Stomach (tissue), 8 donors: ENCODE measurements at regions not wholly inside any gene's neighbourhood (a gene's known extent, or its start where the extent isn't known, plus 50 kb on each side); places are given as distances from the start of the nearest gene placed in this dataset.

Experiments used
- DNase-seq, 2 donors: peaks; one replicate each; pipeline versions ENCODE4 v3.0.0 to v3.0.0-alpha.2; 2013 to 2019
- H3K27ac ChIP-seq, 5 donors: fragments of 200-600 bp in 4 of 5; sonication (generic) in 4 of 5; one replicate each; pipeline ENCODE4 v1.5.1; 2013 to 2019; ENCODE audit warnings: mild to moderate bottlenecking in 1 of 5, moderate library complexity in 1 of 5
- H3K27me3 ChIP-seq, 3 donors: fragments of 200-600 bp; sonication (generic); one replicate each; pipeline ENCODE4 v1.5.1; 2017 to 2019; ENCODE audit warnings: mixed run types in 1 of 3
- H3K36me3 ChIP-seq, 4 donors: fragments of 200-600 bp; sonication (generic); 1 replicate in 3 of 4; 2 replicates in 1 of 4; pipeline ENCODE4 v1.5.1; 2016 to 2019
- H3K4me1 ChIP-seq, 4 donors: fragments of 200-600 bp; sonication (generic); one replicate each; pipeline ENCODE4 v1.5.1; 2016 to 2019
- H3K4me3 ChIP-seq, 4 donors: fragments of 200-600 bp; sonication (generic) in 3 of 4; one replicate each; pipeline ENCODE4 v1.5.1; 2016 to 2019; ENCODE audit warnings: mild to moderate bottlenecking in 1 of 4
- H3K9me3 ChIP-seq, 4 donors: fragments of 200-600 bp; sonication (generic); one replicate each; pipeline ENCODE4 v1.5.1; 2016 to 2019
- EP300 ChIP-seq: sonication (generic); formaldehyde crosslinking; IDR thresholded peaks from one replicate; pipeline ENCODE4 v1.6.1; 2017; ENCODE audit warnings: antibody characterized with exemption
- POLR2A ChIP-seq, 4 donors: fragments of 450-650 bp; IDR thresholded peaks; one replicate each; pipeline ENCODE4 v1.6.1; 2016; ENCODE audit warnings: antibody characterized with exemption in 4 of 4, control low read depth in 2 of 4, mild to moderate bottlenecking in 1 of 4, moderate library complexity in 1 of 4
- POLR2AphosphoS5 ChIP-seq, 3 donors: sonication (generic); formaldehyde crosslinking; IDR thresholded peaks; one replicate each; pipeline ENCODE4 v1.6.1; 2016; ENCODE audit warnings: antibody characterized with exemption in 3 of 3
- WGBS, 5 donors: extraction: QIAGEN DNeasy Blood & Tissue Kit in 3 of 5; methylation state at CpG; one replicate each; pipeline versions ENCODE4 v1.1.5 to v1.1.7; 2013 to 2018; 5-methylcytosine and 5-hydroxymethylcytosine counted together
- intact Hi-C: fragments of 100-400 bp; cut with DNase I; formaldehyde crosslinking; loops from one replicate; pipeline ENCODE4 v1.15.1; 2023; ENCODE audit warnings: low total_unique reads
- TF ChIP-seq, protein P1 (sequence below), 7 experiments: fragments of 450-650 bp in 4 of 7; fragments of 200-600 bp in 3 of 7; sonication (generic) in 3 of 7; IDR thresholded peaks; one replicate each; pipeline ENCODE4 v1.5.1; 2016 to 2019; ENCODE audit warnings: antibody characterized with exemption in 7 of 7, control low read depth in 2 of 7, mild to moderate bottlenecking in 1 of 7
- donor health status: healthy with polysubstance abuse.
- donor health status: Bipolar disorder and iron deficiency.
- donor health status: healthy.

GRCh38 chr9:14424289-14424688 is 110.3 kb upstream of the NFIB start:
- H3K27ac ChIP-seq: no peak overlapping the region
- no peak for DNase-seq
- 57 to 76% (median 63%) methylated on average over 7 of the region's 7 CpGs for WGBS, 5 donors
- H3K4me1 ChIP-seq: peaks cover 0 to 10% (median 7%) of the 10 kb centered on the region in 4 donors
- H3K9me3 ChIP-seq: no peaks in the 10 kb centered on the region
- no peak for TF ChIP-seq POLR2AphosphoS5 (IDR thresholded peaks at IDR 0.05)
- no peak for TF ChIP-seq EP300
- TF ChIP-seq, protein P1, sequence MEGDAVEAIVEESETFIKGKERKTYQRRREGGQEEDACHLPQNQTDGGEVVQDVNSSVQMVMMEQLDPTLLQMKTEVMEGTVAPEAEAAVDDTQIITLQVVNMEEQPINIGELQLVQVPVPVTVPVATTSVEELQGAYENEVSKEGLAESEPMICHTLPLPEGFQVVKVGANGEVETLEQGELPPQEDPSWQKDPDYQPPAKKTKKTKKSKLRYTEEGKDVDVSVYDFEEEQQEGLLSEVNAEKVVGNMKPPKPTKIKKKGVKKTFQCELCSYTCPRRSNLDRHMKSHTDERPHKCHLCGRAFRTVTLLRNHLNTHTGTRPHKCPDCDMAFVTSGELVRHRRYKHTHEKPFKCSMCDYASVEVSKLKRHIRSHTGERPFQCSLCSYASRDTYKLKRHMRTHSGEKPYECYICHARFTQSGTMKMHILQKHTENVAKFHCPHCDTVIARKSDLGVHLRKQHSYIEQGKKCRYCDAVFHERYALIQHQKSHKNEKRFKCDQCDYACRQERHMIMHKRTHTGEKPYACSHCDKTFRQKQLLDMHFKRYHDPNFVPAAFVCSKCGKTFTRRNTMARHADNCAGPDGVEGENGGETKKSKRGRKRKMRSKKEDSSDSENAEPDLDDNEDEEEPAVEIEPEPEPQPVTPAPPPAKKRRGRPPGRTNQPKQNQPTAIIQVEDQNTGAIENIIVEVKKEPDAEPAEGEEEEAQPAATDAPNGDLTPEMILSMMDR (IDR thresholded peaks at IDR 0.05): no peak
- TF ChIP-seq POLR2A (IDR thresholded peaks at IDR 0.05): no peak
- no peak overlapping the region for H3K4me3 ChIP-seq
- no peaks in the 10 kb centered on the region for H3K36me3 ChIP-seq
- H3K27me3 ChIP-seq: no peaks in the 10 kb centered on the region
- intact Hi-C loops: no loop called here

DNA sequence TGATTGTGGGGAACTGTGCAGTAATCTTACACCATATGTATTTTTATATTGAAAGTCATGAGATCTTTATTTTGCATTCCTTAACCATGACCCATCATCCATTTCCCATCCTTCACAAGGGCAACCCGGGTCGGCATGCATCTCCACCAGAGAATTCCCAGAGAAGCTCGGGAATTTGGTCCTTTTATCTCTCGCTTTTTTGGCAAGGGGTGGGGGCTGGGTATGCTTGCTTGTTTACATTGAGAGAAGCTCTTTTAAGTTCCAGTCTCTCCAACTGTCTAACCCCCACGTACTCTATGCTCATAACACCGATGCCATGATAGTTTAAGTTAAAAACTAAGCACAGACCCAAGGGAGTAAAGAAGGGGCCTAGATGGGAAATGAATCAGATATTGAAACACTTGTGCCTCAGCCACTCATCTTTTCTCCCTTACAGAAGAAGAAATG is 109.9 kb upstream of the NFIB start:
- H3K9me3 ChIP-seq: no peaks in the 10 kb centered on the region
- H3K27ac ChIP-seq: no peak overlapping the region
- peak in 1 of 2 donors; percentile 34 for DNase-seq
- H3K4me1 ChIP-seq: peaks cover 0 to 7% (median 6%) of the 10 kb centered on the region in 4 donors
- WGBS, 5 donors: 53 to 59% (median 55%) methylated on average over 6 of the region's 6 CpGs
- no peaks in the 10 kb centered on the region for H3K27me3 ChIP-seq
- no peaks in the 10 kb centered on the region for H3K36me3 ChIP-seq
- intact Hi-C loops: no loop called here
- TF ChIP-seq POLR2AphosphoS5 (IDR thresholded peaks at IDR 0.05): no peak
- TF ChIP-seq, protein P1 (IDR thresholded peaks at IDR 0.05): no peak
- H3K4me3 ChIP-seq: no peak overlapping the region

- Histone ChIP-seq H3K27me3 (no peaks in the 10 kb centered on the region), H3K36me3 (no peaks in the 10 kb centered on the region), H3K27ac (no peak overlapping the region), H3K9me3 (no peaks in the 10 kb centered on the region), H3K4me3 (no peak overlapping the region), H3K4me1 (no peaks in the 10 kb centered on the region)
- intact Hi-C loops: no loop called here
- TF ChIP-seq POLR2A (IDR thresholded peaks at IDR 0.05): no peak
- TF ChIP-seq EP300: no peak
- TF ChIP-seq, protein P1 (IDR thresholded peaks at IDR 0.05): no peak
- TF ChIP-seq POLR2AphosphoS5 (IDR thresholded peaks at IDR 0.05): no peak
- DNase-seq: no peak
- WGBS, 5 donors: 68 to 84% (median 80%) methylated on average over 1 of the region's 1 CpG
These were observed 107.3 kb upstream of the NFIB start for GRCh38 chr9:14421291-14421690.

DNA sequence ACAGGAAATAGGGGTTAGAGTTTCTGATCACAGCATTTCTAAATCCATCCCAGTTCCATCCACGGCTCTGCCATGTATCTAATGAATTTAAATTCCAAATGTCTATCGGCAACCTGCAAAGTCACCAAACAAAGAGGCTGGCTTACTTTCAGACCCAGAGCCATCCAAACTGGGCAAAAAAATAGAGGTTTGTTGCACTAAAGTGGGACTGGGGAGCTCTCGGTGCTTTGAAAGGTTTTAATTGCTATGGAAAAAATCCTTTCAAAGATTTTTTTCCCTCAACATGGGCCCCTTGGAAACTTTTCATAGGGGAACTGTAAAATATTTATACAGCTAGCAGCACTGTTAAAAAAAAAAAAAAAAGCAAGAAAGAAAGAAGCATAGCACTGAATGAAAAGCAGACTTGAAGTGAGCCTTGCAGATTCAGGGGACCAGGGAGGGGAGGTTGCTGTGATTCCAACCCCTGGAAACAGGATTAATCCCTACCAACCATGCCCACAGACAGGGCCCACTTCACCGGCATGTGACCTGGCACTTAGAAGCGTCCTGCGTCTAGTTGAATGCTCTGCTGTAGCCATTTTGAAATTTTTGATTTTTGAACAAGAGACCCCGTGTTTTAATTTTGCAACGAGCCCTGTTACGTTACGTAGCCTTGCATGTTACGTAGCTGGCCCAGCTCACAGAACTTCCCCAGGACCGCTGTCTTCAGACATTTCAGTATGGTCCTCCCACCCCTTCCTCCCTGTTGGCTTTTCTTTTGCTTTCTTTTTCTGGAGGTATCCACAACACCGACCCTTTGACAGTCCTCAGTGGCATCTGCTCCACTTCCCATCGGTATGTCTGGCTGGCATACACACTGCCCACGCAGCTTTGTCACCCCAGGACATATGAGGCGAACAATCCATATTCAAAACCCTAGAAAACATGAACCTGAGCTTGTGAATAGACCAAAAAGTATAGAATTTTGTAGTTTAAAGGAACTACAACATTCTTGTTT is 105.3 kb upstream of the NFIB start:
- Histone ChIP-seq H3K4me1 (no peaks in the 10 kb centered on the region), H3K9me3 (peaks cover 0 to 3% (median 0%) of the 10 kb centered on the region in 4 donors), H3K4me3 (peak overlapping the region in 1 of 4 donors; percentile 5), H3K27ac (no peak overlapping the region), H3K36me3 (no peaks in the 10 kb centered on the region), H3K27me3 (no peaks in the 10 kb centered on the region)
- TF ChIP-seq POLR2A (IDR thresholded peaks at IDR 0.05) (no peak), POLR2AphosphoS5 (IDR thresholded peaks at IDR 0.05) (no peak), EP300 (no peak)
- TF ChIP-seq, protein P1 (IDR thresholded peaks at IDR 0.05): no peak
- intact Hi-C loops: no loop called here
- peak in 1 of 2 donors; percentile 62 for DNase-seq
- 68 to 85% (median 80%) methylated on average over 16 of the region's 16 CpGs for WGBS, 5 donors
